ENCODE measurements at regions not wholly inside any gene's neighbourhood (a gene's known extent, or its start where the extent isn't known, plus 50 kb on each side); places are given as distances from the start of the nearest gene placed in this dataset.

DNA sequence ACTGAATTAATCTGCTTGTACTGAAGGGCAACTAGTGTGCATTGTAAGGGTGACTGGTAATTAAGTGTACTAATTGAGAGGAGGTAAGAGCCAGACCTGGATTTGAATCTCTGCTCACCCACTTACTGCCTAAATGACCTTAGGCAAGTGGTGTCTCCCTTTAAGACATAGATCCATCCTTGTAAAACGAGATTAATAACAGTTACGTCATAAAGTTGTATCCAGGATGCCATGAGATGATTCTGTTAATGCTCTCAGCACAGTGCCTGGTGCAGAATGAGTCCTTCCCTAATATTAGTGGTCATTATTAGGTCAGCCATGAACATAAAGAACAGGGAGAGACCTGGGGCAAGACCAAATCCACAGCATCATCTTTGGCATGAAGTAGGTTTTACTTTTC is 470.1 kb downstream of the MAFB start:
- TF ChIP-seq, protein P1, sequence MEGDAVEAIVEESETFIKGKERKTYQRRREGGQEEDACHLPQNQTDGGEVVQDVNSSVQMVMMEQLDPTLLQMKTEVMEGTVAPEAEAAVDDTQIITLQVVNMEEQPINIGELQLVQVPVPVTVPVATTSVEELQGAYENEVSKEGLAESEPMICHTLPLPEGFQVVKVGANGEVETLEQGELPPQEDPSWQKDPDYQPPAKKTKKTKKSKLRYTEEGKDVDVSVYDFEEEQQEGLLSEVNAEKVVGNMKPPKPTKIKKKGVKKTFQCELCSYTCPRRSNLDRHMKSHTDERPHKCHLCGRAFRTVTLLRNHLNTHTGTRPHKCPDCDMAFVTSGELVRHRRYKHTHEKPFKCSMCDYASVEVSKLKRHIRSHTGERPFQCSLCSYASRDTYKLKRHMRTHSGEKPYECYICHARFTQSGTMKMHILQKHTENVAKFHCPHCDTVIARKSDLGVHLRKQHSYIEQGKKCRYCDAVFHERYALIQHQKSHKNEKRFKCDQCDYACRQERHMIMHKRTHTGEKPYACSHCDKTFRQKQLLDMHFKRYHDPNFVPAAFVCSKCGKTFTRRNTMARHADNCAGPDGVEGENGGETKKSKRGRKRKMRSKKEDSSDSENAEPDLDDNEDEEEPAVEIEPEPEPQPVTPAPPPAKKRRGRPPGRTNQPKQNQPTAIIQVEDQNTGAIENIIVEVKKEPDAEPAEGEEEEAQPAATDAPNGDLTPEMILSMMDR (conservative IDR thresholded peaks at IDR 0.05; ENCODE audit: low read depth in 2 of 2), result no peak
- no peak for TF ChIP-seq POLR2AphosphoS5 (IDR thresholded peaks at IDR 0.05; ENCODE audit: low read depth)
- TF ChIP-seq EZH2 (IDR thresholded peaks at IDR 0.05; ENCODE audit: low read depth, unreplicated experiment), result no peak
- no peak for TF ChIP-seq ZNF331 (CRISPR knock-in tag; IDR thresholded peaks at IDR 0.05; ENCODE audit: low read depth)
